Small intestine (tissue), 7 donors: ENCODE measurements at regions not wholly inside any gene's neighbourhood (a gene's known extent, or its start where the extent isn't known, plus 50 kb on each side); places are given as distances from the start of the nearest gene placed in this dataset.
A peak's percentile ranks its signal among the peaks of the same experiment; 100 is the strongest.

Source experiments
- DNase-seq, 2 donors: peaks; one replicate each; pipeline versions ENCODE4 v3.0.0 to v3.0.0-alpha.2; 2013
- FAIRE-seq: peaks from 2 replicates; lab custom pipeline; 2012; peaks lifted over from hg19 to GRCh38; lab: Jason Lieb, UNC
- H3K27ac ChIP-seq, 3 donors: one replicate each; pipeline ENCODE4 v1.5.1; 2013; ENCODE audit warnings: low read length in 2 of 3, mild to moderate bottlenecking in 2 of 3, control low read depth in 1 of 3, inconsistent platforms in 1 of 3, low read depth in 1 of 3, moderate library complexity in 1 of 3
- H3K27me3 ChIP-seq, 3 donors: one replicate each; pipeline ENCODE4 v1.6.1; 2013; ENCODE audit warnings: low read length in 3 of 3, inconsistent platforms in 1 of 3; ENCODE audit not compliant: control insufficient read depth in 3 of 3, insufficient read depth in 3 of 3
- H3K36me3 ChIP-seq, 3 donors: one replicate each; pipeline ENCODE4 v1.6.1; 2013; ENCODE audit warnings: low read length in 3 of 3, inconsistent platforms in 1 of 3, low read depth in 1 of 3, mild to moderate bottlenecking in 1 of 3, moderate library complexity in 1 of 3; ENCODE audit not compliant: control insufficient read depth in 3 of 3, insufficient read depth in 2 of 3
- H3K4me1 ChIP-seq, 3 donors: one replicate each; pipeline ENCODE4 v1.6.1; 2013; ENCODE audit warnings: low read length in 2 of 3, inconsistent platforms in 1 of 3, low read depth in 1 of 3, mild to moderate bottlenecking in 1 of 3, moderate library complexity in 1 of 3; ENCODE audit not compliant: control insufficient read depth in 3 of 3, insufficient read depth in 2 of 3
- H3K4me3 ChIP-seq, 3 donors: one replicate each; pipeline ENCODE4 v1.5.1; 2013; ENCODE audit warnings: low read length in 3 of 3, control low read depth in 1 of 3, inconsistent platforms in 1 of 3, low read depth in 1 of 3, mild to moderate bottlenecking in 1 of 3, moderate library complexity in 1 of 3
- H3K9me3 ChIP-seq, 2 donors: one replicate each; pipeline ENCODE4 v1.6.1; 2013; ENCODE audit warnings: low read depth in 1 of 2, low read length in 1 of 2; ENCODE audit not compliant: control insufficient read depth in 2 of 2, insufficient read depth in 1 of 2
- WGBS, 3 donors: extraction: QIAGEN DNeasy Blood & Tissue Kit; methylation state at CpG; one replicate each; pipeline ENCODE4 v1.1.7; 2013; 5-methylcytosine and 5-hydroxymethylcytosine counted together
- donor health status: healthy with polysubstance abuse.
- donor health status: control.
- donor health status: control.
- donor health status: Bipolar disorder and iron deficiency.
- donor health status: healthy.

DNA sequence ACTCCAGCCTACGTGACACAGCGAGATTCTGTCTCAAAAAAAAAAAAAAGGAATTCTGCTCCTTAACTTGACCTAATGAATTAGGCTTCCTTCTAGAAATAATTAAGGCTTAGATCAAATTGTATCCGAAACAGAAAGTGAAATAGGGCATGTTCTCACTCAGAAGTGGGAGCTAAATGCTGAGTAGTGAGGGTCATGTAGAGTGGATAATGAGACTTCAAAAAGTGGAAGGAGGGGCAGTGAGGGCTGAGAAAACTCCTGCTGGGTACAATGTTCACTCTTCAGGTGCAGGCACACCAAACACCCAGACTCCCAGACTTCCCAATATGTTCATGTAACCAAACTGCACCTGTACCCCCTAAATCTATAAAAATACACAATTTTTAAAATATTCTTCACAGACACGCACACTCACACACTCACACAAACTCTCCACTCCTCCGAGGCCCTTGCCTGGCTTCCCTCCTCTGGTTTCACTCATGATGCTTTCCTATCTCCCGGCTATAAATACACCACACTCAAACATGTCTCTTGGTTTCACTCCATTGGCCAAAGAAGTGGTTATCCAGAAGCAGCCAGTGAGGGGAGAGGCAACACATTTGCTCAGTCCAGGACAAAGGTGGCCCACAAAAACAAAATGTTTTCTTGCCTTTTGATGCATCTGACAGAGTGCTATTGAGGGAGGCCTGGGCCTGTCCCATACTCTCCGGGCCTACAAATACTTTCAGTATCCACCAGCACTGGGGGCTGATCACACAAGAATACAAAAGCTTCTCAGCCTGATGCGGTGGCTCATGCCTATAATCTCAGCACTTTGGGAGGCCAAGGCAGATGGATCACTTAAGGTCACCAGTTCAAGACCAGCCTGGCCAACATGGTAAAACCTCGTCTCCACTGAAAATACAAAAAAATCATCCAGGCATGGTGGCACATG lies 249.2 kb downstream of the TOMM20 start:
- peaks cover 10 to 39% (median 13%) of the 10 kb centered on the region in 3 donors for H3K4me1 ChIP-seq
- 58 to 60% (median 59%) methylated on average over 9 of the region's 9 CpGs for WGBS, 3 donors
- H3K27ac ChIP-seq = peak overlapping the region; percentile 37 to 61 (median 43)
- no peaks in the 10 kb centered on the region for H3K36me3 ChIP-seq
- H3K9me3 ChIP-seq = peaks cover 0 to 4% of the 10 kb centered on the region in 2 donors
- no peak overlapping the region for H3K4me3 ChIP-seq
- peak; percentile 61 to 74 for DNase-seq
- H3K27me3 ChIP-seq = no peaks in the 10 kb centered on the region
- no peak for FAIRE-seq

DNA sequence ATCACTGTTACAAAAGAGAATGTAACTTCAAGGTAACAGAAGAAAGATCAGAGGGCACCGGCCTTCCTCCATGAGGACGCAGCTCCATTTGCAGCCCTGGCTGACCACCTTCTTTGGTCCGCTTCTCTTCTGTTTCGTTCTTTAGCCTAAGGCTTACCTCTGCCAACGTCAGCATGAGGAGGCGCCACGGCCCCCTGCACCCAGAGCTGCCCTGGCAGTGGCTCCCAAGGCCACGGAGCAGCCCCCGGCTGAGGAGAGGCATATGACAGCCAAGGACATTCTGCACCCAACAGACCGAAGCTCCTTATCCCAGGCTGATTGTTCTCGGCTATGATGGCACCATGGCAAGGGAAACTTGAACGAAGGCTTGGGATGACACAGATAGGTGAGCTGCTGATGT lies 250.3 kb downstream of the TOMM20 start:
- Histone ChIP-seq H3K4me1 (peaks cover 10 to 48% (median 13%) of the 10 kb centered on the region in 3 donors), H3K27ac (no peak overlapping the region), H3K27me3 (no peaks in the 10 kb centered on the region), H3K4me3 (no peak overlapping the region), H3K36me3 (no peaks in the 10 kb centered on the region), H3K9me3 (peaks cover 0 to 4% of the 10 kb centered on the region in 2 donors)
- DNase-seq (no peak), FAIRE-seq (no peak)
- 84 to 86% (median 86%) methylated on average over 12 of the region's 12 CpGs for WGBS, 3 donors

DNA sequence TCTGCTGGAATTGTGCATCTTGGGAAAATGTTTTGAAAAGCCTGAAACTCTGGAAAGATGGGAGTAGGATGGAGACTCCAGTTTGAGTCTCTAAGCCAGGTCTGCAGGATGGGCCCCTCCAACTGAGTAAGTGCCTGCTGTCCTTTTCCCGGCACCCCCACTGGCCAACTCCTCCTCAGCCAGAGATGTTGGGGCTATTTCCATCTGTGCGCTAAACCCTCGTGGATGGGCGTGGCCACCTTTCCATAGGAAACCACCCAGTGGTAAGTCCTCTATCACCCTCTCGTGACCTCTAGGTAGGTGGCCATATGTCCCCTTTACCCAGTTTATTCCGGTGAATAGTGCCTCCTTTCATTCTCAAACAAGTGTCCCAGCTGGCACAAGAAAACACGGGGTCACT lies 250.9 kb downstream of the TOMM20 start:
- Histone ChIP-seq H3K4me3 (no peak overlapping the region), H3K27me3 (no peaks in the 10 kb centered on the region), H3K36me3 (no peaks in the 10 kb centered on the region), H3K9me3 (no peaks in the 10 kb centered on the region), H3K4me1 (peaks cover 10 to 50% (median 13%) of the 10 kb centered on the region in 3 donors), H3K27ac (no peak overlapping the region)
- 88 to 95% (median 91%) methylated on average over 7 of the region's 7 CpGs for WGBS, 3 donors
- DNase-seq (no peak), FAIRE-seq (no peak)

DNA sequence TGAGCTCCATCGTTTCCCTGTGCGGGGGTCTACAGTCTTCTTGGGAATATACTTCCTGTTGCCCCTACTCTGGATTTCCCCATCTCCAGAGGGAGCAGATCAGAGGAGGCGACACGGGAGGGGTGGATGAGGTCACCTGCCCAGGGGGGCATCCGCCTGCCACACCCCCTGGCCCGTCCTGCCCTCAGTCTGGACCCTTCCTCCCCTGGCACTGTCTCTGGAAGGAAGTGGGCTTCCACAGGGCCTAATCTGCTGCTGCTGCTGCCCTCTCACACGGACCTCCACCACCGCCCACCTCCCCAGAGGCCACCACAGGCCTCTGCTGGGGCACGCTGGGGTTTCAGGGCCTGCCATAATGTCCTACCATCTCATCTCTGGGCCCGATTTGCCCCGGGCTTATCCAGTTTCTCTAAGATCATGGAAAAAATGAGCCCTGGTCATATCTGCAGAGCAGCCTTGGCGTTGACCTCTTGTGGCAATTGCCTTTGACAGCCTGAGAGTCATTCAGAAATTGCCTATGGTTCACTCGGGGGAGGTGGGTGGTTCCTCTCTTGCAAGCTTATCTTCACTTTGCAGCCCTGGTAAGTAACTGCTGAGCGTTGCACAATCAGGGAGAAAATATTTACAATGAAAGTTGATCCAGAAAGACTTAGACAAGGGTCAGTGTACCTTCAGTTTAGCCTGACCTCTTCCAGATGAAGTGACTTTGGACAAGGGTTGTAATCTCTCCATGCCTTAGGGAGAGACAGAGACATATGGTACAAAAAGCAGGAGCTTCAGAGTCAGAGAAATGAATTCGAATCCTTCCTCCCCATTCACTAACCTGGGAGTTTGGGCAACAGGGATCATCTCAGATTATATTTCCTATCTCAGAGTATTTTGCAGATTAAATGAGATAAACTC lies 252.4 kb downstream of the TOMM20 start:
- H3K9me3 ChIP-seq = no peaks in the 10 kb centered on the region
- no peaks in the 10 kb centered on the region for H3K27me3 ChIP-seq
- peak; percentile 90 to 94 for DNase-seq
- H3K4me3 ChIP-seq = no peak overlapping the region
- H3K27ac ChIP-seq = peak overlapping the region; percentile 84 to 98 (median 97)
- no peak for FAIRE-seq
- H3K36me3 ChIP-seq = no peaks in the 10 kb centered on the region
- 52 to 59% (median 54%) methylated on average over 15 of the region's 15 CpGs for WGBS, 3 donors
- peaks cover 10 to 50% (median 13%) of the 10 kb centered on the region in 3 donors for H3K4me1 ChIP-seq

DNA sequence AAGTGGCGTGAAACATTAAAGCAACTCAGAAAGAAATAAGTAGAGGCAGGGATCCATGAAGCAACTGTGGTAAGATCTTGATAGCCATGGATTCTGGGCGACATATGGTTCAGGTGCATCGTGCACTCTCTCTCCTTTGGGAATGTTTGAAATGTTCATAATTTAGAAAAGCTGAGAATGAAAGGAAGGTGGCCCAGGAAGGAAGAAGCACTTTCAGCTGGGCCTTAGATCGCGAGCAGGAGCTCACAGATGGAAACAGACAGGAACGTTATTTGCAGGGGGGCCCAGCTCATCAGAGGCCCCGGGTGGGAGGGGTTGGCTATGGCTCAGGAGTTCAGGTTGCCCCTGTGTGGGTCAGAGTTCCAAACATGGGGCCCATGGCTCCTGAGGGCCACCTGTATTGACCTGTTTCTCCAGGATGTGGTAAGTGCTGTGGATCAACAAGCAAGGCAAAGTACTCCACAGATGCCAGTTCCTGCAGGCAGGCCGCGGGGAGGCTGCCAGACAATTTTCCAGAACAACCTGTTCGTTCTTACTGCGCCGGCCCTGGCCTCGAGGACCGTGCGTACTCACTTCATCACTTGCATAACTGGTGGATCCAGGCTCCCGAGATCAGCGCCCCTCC lies 253.2 kb downstream of the TOMM20 start:
- no peaks in the 10 kb centered on the region for H3K36me3 ChIP-seq
- FAIRE-seq (no peak), DNase-seq (peak; percentile 33 to 43)
- H3K4me3 ChIP-seq = no peak overlapping the region
- 79 to 82% (median 80%) methylated on average over 17 of the region's 17 CpGs for WGBS, 3 donors
- H3K27me3 ChIP-seq = no peaks in the 10 kb centered on the region
- peak overlapping the region; percentile 84 to 98 (median 97) for H3K27ac ChIP-seq
- peaks cover 10 to 50% (median 13%) of the 10 kb centered on the region in 3 donors for H3K4me1 ChIP-seq
- H3K9me3 ChIP-seq = no peaks in the 10 kb centered on the region

DNA sequence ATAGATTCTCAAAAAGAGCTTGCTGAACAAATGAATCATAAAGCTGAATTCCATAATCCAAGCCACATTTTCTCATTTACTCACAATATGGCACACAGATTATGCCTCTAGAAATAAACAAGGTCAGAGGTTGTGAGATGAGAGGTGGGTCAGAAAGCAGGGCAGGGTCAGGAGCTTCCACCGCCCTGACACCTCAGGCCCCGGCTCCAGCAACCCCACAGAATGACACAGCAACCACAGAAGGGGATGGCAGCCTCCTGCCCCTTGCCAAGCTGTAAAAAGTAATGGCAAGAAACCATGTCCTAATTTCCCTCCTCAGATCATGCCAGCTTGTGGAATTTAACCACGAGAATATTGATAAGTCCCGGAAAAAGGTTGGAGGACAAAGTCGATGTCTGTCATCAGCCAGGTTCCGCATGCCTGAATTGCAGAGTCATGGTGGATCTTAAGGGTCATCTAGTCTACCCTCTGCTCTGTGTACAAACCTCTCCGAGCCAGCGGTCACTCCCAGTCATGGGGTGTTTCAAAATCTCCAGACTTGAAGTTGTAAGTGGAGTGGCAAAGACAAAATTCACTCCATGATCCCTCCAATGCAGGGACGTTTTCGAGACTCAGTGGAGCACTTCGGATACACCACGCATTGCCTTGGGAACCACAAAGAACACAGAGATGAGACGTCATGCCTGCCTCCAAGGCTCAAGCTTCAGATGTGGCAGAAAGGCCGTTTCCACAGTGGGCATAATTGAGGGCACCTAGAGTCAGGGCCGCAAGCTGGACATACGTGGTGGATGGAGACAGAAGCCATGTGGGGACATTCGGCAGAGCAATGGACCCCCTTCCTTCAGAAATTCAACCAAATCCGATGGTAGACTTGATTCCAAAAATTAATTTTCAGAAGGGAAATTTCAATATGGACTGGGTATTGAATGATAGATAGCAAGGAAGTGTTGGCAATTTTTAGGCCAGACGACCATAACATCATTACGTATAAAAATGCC lies 254.0 kb downstream of the TOMM20 start:
- FAIRE-seq = no peak
- Histone ChIP-seq H3K36me3 (no peaks in the 10 kb centered on the region), H3K9me3 (no peaks in the 10 kb centered on the region), H3K27ac (peak overlapping the region; percentile 49 to 98 (median 97)), H3K4me3 (no peak overlapping the region), H3K4me1 (peaks cover 10 to 46% (median 13%) of the 10 kb centered on the region in 3 donors), H3K27me3 (no peaks in the 10 kb centered on the region)
- peak; percentile 83 to 97 for DNase-seq
- WGBS, 3 donors = 57 to 78% (median 65%) methylated on average over 20 of the region's 20 CpGs

DNA sequence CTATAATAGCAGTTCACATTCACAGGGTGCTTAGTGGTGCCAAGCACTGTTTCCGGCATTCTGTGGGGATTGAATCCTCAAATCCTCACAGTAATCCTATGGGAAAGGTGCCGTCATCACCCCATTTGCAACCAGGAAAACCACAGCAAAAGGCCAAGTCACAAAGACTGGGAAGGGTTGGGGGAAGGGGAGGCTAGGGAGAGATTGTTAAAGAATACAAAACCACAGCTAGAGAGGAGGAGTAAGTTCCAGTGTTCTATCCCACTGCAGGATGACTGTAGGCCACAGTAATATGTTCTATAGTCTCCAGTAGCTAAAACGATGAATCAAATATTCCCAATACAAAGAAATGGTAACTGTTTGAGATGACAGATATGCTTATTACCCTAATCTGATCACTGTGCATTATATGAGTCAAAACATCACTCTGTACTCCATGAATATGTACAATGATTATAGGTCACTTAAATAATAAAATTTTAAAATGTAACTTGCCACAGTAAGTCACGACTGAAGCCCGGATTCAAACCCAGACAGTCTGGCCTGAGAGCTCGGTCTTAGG lies 256.8 kb downstream of the TOMM20 start:
- no peak overlapping the region for H3K4me3 ChIP-seq
- H3K27ac ChIP-seq = no peak overlapping the region
- peaks cover 10 to 42% (median 14%) of the 10 kb centered on the region in 3 donors for H3K4me1 ChIP-seq
- no peak for FAIRE-seq
- no peak for DNase-seq
- no peaks in the 10 kb centered on the region for H3K27me3 ChIP-seq
- H3K9me3 ChIP-seq = no peaks in the 10 kb centered on the region
- no peaks in the 10 kb centered on the region for H3K36me3 ChIP-seq
- WGBS, 3 donors = 78 to 87% (median 82%) methylated on average over 6 of the region's 6 CpGs
